GM23248 (cell line): ENCODE measurements at regions not wholly inside any gene's neighbourhood (a gene's known extent, or its start where the extent isn't known, plus 50 kb on each side); places are given as distances from the start of the nearest gene placed in this dataset.

Source experiments
- EZH2 ChIP-seq: fragments of 200-600 bp; sonication (generic); IDR thresholded peaks from 2 replicates; pipeline ENCODE4 v1.6.1; 2018; ENCODE audit warnings: antibody characterized with exemption, mild to moderate bottlenecking; ENCODE audit not compliant: insufficient read depth, poor library complexity, severe bottlenecking
- EZH2phosphoT487 ChIP-seq: fragments of 200-600 bp; sonication (generic); IDR thresholded peaks from 2 replicates; pipeline ENCODE4 v1.6.1; 2018; ENCODE audit warnings: antibody characterized with exemption, moderate library complexity, mild to moderate bottlenecking, low read depth; ENCODE audit not compliant: insufficient read depth

DNA sequence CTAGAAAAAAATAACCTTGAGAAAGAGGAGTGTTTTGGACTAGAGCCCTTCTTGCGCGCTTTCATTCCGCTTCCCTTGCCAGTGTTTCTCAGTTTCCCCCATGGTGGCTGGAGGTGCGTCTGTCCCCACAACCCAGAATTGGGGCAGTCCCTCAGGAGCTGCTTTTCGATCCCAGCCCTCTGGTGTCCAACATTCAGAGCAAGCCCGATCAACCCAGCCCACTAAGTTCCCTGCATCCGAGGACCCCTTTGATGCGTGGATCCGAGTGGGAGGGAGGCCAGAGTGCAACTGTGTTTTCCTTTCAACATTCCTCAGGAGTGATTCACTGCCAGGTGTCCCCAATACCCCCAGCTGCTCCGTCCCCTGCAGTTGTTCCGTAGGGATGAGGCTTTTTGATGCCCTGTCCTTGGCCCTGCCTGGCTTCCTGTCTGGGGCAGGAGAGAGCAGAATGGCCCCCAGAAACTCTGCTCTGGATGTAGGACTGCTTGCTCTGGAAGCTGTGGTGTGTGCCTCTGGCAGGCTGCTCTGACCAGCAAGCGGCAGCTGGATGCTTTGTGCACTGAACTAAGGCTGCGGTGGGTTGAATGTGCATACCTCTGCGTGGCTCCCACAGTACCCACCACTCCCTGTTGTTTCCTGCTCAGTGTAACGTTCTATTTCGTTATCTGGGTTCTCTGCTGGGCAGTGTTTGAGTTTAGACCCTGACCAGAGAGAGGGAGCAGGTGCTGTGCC, 117.5 kb downstream of the BOD1 start:
- TF ChIP-seq EZH2phosphoT487 (no peak), EZH2 (no peak)
